GM18868 (cell line): ENCODE measurements at regions not wholly inside any gene's neighbourhood (a gene's known extent, or its start where the extent isn't known, plus 50 kb on each side); places are given as distances from the start of the nearest gene placed in this dataset.
"Not testable (repeated sequence)": the region's sequence is repeated elsewhere in the genome, so short reads cannot be mapped to it uniquely, and the experiment has no call there.

ENCODE experiments used
- ATAC-seq: cut with Tn5 transposase; IDR thresholded peaks from one replicate; pipeline ENCODE4 v1.9.1; 2021; ENCODE audit warnings: mild to moderate bottlenecking, moderate library complexity; ENCODE audit not compliant: unreplicated experiment

DNA sequence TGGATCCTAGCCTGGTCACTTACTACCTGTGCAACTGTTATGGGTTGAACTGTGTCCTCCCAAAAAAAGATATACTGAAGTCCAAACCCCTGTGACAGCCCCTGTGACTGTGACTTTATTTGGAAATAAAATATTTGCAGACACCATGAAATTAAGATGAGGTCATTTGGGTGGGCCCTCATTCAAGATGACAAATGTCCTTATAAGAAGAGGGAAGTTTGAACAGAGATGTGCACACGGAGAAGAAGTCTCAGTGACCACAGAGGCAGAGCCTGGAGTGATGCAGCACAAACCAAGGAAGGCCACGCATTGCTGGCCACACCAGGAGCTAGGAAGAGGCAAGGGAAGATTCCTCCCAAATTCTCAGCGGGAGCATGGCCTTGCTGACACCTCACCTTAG lies 249.7 kb upstream of the RUNX1 start:
- no peak for ATAC-seq

DNA sequence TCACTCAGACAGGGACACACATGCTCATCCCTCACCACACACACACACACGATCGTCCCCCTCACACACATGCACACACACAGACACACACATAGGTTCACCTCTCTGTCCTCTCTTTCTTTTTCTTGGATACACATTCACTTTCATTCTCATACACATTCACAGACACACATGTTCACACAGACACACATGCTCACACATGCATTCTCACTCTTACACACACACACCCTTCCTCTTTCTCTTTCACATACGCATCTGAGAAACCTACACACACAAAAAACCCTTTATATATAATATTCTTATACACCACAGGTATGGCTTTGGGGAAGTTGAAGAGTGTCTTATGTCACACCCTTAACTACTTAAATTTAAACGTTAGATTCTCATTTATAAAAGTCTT lies 248.6 kb upstream of the RUNX1 start:
- ATAC-seq, result no peak

DNA sequence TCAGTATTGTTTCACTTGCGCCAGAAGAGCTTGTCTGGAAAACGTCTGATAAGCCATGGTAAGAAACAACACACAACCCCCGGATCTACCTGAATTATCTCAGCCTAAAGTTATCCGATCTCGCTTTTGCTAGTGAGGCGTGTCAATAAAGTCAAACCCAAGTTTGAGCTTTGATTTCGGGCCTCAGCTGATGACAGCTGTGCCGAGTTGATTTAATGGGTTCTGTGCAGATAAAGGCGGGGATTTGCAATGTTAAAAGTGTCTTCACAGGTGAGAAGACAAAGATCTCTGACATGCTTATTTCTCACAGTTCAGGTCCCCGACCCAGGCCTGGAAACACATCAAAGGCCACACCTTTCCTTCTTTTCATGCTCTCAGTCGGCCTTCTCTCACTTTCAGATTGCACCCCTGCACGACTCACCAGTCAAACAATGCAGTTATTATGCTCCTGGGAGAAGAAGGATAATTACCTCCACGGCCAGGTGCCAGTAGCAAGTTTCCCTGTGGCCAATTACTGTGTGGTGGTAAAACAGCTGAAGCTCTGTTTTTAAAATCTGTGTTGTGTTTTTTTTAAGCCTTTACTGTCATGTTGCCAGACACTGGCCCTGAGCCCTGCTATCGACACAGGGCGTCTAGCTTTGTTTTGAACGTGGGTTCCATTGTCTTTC lies 245.3 kb upstream of the RUNX1 start:
- no peak for ATAC-seq

DNA sequence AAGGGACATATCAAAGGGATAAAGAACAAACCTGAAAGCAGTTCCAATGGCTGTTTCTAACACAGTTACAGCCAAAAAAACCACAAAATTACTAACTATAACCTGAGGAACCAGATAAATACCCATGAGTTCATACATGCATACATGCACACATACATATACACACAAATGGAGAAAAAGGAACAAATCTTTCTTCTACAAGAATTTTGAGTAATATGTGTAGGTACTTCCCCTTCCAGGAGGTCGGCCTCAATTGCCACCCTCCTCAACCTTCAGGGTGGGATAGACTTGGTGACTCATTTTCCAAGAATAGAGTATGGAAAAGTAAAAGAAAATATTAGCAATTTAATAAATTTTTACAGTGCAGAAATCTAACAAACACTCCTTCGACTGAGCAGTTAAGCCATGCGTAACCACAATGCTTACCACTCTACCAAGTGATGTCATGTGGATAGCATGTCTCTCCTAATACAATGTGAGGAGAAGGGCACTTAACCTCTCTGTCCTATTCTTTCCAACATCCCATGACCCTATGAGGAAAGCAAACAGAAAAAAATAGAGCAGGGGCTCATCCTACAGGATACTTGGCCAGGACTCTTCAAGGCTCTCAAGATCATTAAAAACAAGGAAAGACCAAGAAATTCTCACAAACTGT lies 243.0 kb upstream of the RUNX1 start:
- no peak for ATAC-seq

DNA sequence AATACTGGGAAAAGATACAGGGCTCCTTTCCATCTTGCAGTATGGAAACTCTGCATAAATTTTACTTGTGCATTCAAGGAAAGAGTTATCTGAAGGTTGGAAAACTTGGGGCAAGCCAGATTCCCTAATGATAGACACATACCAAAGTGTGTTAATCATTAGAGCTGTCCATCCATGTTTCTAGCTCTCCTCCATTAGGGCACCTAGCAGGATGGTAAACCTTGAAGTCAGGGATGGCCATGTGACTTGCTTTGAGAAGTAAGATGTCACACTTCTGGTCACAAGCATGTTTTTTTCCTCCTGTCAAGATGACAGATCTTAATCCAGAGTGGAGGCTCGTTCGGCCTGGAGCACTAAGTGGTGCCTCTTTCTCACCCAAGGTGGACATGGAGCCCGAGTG lies 241.9 kb upstream of the RUNX1 start:
- ATAC-seq, result no peak

DNA sequence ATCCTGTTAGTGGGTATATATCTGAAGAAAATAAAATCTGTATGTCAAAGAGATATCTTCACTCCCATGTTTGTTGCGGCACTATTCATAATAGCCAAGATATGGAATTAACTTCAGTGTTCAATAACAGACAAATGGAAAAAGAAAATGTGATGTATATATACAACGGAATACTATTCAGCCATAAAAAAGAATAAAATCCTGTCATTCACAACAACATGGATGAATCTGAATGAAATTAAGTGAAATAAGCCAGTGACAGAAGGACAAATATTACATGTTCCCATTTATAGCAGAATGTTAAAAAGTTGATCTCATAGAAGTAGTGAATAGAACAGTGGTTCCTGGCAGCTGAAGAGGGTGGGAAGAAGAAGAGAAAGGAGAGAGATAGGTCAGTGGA lies 239.1 kb upstream of the RUNX1 start:
- no peak for ATAC-seq

DNA sequence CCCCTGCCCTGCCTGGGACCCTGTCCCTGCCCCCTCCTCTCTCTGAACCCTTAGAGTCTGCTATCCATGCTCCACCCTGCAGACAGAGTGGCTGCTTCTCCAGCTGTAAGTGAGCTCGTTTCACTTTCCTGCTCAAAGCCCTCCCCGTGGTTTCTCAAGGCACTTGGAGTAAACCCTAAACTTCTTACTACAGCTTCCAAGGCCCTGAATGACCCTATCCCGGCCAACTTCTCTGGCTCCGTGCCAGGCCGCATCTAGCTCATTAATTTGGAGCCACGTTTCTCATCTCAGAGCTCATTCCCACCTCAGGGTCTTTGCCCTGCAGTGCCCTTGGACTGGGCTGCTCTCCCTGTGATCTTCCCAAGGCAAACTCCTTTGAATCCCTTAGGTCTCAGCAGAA lies 235.1 kb upstream of the RUNX1 start:
- ATAC-seq, result no peak

DNA sequence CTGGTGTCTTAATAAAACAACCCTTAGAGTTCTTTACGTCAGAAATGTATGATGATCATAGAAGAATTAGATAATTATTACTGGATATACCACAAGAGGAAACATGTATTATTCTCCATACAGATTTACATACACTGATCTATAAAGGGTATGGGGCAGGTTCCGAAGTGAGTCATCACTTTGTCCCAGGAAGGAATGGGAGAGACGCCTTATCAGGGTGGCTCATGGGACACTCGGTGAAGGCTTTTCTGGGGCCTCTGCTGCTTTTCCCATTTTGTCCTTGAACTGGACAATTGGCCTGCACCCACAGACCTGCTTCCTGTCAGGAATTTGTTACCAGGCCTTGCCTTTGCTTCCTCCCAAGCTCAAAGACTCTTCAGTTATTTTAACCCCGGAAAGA lies 233.8 kb upstream of the RUNX1 start:
- no peak for ATAC-seq

DNA sequence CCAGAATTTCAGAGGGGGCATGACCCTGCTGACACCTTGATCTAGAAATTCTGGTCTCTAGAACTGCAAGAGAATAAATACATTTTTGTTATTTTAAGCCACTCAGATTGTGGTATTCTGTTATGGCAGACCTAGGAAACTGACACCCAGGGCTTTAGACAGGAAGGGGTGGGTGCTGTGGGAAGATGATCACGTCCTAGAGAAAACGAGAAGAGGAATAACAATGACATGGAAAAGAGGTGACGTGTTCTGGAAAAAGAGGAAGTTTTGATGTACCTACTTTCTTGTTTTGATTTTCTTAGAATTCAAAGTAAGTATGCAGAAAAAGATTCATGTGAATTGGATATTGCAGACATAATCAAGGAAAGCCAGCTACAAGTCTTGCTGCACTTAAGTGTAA lies 232.9 kb upstream of the RUNX1 start:
- no peak for ATAC-seq

DNA sequence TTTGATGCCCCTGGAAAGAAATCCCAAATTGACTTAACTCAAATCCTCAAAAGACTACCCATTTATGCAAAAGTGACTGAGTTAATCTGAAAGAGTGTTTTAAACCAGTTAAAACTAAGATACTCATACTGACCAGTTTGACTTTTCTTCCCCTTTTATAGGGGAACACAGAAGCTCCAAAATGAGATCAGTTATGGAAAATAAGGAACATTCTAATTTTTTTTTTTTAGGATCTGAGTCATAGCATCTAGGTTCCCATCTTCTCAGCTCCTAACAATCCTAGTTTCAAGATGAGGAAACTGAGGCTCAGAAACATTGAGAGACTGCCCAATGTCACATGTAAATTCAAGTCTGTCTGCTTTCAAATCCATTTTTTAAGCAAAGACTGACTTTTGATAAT lies 231.1 kb upstream of the RUNX1 start:
- no peak for ATAC-seq

DNA sequence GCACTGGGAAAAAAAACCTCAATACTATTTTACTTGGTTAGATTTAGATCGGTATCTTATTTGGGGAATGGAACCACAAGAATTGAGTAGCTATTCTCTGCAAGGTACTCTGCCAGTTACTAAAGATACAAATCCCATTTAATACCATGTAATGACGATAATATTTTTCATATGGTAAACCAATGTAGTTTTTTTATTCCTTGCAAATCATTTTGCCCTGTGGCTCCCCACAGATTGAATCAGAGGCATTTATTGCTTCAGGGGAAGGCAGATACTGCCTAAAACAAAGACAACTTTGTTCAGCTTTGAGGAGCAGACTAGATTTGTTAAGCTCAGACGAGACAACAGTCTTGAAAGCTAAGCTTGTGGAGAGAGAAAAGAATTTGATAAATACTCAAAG lies 226.7 kb upstream of the RUNX1 start:
- no peak for ATAC-seq

DNA sequence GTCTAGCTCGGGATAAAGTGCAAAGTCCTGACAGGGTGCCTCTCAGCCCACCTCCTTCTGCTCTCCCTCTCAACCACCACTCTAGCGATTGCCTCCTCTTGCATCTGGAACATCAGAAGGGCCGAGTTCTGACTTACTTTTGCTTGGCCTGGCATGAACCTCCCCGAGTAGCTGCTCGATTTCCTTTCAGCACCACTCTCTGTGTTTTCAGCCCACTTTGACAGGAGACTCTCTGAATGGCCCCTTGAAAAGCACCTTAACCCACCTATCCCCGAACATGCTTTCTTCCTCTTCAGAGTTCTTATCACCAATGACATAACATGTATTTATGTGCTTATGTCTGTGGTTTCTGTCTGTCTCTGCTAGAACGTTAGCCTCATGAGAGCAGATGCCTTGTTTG lies 225.8 kb upstream of the RUNX1 start:
- no peak for ATAC-seq

DNA sequence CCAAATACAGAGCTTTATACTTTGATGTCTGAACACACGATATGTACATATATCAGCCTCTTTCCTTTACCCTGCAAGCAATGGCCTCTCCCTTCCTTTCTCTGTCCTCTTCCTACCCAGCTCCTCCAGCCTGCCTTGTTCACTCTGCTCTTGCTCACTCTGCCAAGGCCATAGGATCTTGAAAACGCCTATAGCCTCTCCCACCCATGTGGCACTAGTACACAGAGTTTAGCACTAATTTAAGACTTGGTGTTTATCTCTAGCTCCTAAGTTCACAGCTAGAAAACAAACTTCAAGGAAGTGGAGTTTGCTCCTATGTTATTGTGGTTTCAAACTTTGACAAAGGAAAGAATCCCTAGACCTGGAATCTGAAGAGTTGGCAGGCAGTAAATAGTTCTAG lies 225.0 kb upstream of the RUNX1 start:
- no peak for ATAC-seq

DNA sequence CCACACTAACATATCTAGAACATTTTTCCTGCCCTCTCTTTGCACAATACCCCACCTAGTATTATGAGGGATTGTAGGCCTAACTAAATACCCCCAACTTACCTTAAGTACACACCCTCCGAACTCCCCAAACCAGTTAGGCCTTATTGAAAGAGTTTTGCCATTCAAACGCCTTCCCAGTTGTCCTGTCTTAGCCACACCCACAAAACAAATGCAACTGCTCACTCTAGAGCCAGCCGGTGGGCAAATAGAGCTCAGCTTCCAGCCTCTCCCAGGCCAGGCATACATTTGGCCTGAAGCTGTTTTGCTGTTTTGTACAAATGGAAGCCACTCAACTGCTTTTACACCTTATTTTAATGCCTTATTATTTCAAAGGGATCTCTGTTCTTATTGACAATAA lies 224.2 kb upstream of the RUNX1 start:
- no peak for ATAC-seq

DNA sequence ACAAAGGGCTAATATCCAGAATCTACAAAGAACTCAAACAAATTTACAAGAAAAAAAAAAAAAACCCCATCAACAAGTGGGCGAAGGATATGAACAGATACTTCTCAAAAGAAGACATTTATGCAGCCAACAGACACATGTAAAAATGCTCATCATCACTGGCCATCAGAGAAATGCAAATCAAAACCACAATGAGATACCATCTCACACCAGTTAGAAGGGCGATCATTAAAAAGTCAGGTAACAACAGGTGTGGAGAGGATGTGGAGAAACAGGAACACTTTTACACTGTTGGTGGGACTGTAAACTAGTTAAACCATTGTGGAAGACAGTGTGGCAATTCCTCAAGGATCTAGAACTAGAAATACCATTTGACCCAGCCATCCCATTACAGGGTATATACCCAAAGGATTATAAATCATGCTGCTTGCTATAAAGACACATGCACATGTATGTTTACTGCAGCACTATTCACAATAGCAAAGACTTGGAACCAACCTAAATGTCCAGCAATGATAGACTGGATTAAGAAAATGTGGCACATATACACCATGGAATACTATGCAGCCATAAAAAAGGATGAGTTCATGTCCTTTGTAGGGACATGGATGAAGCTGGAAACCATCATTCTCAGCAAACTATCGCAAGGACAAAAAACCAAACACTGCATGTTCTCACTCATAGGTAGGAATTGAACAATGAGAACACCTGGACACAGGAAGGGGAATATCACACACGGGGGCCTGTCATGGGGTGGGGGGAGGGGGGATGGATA lies 222.4 kb upstream of the RUNX1 start:
- not testable (repeated sequence) for ATAC-seq

DNA sequence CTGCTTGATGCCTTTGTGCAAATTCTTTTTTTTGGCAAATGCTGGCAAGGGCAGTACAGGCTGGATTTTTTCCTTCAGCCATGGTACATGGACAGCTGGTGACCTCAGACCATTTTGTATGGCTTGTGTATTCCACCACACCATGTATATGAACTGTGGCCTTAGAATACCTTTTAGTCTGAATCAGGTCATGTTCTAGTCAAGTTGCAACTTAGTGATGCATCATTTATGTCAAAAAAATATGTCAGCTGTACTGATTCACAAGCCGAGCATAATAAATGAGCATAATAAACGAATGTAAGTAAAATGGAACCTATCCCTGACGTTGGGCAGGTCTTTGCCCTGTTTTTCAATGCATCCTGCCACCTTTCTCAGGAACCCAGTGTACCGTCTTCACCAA lies 219.7 kb upstream of the RUNX1 start:
- ATAC-seq, result no peak

DNA sequence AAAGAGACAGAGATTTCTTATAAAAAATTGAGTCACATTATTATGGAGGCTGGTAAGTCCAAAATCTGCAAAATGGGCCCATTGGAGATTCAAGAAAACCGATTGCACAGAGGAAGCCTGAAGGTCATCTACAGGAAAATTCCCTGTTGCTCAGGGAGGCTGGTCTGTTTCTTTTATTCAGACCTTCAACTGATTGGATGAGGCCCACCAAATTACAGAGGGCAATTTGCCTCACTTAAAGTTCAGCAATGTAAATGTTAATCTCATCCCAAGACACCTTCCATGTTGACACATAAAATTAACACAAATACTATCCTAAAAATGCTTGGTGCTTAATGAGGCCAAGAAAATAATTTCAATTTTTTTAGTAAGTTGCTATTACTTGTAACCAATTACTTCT lies 219.2 kb upstream of the RUNX1 start:
- no peak for ATAC-seq

DNA sequence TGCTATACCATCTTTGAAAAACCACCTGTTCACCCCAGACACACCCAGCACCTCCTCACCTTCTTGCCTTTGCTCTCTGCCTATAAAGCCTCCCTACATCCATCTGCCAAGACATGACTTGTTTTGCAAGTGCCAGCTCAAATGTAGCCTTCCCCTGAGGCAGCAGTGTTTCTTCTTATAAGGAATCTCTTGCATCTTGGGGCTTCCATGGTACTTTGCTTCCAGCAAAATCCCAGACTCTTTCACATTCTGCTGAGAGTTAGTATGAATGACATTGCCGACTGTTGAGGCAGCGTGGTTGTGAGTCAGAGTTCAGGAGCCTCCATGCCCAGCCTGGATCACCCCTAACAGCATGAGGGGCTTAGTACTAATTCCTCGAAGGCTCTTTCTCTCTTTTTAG lies 217.4 kb upstream of the RUNX1 start:
- no peak for ATAC-seq

DNA sequence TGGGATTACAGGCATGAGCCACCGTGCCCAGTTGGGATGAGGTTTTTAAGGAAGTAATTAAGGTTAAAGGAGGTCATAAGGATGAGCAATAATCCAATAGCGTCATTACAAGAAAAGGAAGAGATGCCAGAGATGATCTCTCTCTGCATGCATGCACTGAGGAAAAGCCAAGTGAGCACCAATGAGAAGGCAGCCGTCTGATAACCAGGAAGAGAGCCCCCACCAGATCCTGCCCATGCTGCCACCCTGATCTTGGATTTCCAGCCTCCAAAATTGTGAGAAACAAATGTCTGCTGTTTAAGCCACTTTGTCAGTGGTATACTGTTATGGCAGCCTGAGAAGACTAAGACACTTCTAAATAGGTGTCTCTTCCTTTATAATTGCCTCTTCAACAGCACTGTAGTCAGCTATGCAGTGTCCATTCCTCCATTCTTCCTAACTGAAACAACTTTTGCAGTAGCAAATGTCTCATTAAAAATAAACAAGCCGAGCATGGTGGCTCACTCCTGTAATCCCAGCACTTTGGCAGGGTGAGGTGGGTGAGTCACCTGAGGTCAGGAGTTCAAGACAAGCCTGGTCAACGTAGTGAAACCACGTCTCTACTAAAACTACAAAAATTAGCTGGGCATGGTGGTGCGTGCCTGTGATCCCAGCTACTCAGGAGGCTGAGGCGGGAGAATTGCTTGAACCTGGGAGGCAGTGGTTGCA lies 216.2 kb upstream of the RUNX1 start:
- no peak for ATAC-seq

DNA sequence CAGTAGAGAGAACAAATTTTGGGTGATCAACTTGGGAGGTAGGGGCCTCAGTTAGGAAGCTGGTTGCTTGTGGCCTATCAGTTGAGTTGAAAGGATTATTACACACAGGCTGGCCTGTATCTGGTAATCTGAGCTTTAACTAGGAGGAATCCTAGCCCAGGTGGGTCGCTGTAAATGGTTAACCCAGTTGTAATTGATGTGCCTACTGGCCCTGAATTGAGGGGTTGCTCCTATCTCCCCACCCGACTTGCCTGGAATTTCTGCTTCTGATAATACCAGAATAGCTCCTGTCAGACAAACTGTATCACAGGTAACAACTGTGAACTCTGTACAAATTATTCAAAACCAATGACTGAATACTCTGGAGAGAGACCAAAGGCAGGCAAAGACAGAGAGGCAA lies 210.4 kb upstream of the RUNX1 start:
- no peak for ATAC-seq

DNA sequence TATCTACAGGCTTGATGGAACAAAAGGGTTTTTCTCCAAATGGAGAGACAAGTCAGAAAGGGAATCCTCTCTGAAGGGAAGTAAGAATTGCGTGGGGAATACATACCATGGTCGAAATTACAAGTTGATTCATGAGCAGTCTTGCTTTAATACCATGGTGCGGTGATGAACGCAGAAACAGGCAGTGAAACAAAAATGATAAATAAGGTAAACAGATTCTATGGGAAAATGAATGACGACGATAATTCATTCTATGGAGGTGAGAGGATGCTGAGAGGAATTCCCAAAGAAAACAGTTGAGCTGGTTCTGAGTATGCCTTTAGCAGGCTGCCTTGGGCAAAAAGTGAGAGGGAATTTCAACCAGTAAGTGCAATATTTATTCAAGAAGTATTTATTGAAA lies 209.4 kb upstream of the RUNX1 start:
- ATAC-seq, result no peak

DNA sequence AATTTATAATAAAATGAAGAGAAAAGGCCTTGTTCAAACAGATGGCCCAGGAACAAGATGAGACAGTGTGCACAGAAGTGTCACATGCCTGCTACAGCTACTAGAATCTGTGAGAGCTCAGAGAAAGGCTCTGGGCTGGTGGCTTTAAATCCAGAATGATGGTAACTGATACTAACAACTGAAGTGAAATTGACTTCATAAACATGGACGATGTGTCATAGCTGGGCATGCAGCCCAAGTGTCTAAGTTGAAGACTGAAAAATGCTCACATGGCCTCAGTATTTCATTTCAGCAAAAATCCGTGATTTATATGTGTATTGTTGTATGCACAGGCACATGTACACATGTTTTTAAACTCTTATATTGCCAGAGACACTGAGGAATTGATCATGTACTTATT lies 208.3 kb upstream of the RUNX1 start:
- ATAC-seq, result no peak
